ENCODE measurements at regions not wholly inside any gene's neighbourhood (a gene's known extent, or its start where the extent isn't known, plus 50 kb on each side); places are given as distances from the start of the nearest gene placed in this dataset.
"Not testable (repeated sequence)": the region's sequence is repeated elsewhere in the genome, so short reads cannot be mapped to it uniquely, and the experiment has no call there.

GRCh38 chr7:41439515-41439879, 263.4 kb downstream of the INHBA start:
- DNase-seq (ENCODE audit: extremely low spot score, insufficient read length, low read depth) (no peak), FAIRE-seq (no peak)

GRCh38 chr7:41438705-41439514, 264.0 kb downstream of the INHBA start:
- FAIRE-seq (no peak), DNase-seq (ENCODE audit: extremely low spot score, insufficient read length, low read depth) (no peak)

DNA sequence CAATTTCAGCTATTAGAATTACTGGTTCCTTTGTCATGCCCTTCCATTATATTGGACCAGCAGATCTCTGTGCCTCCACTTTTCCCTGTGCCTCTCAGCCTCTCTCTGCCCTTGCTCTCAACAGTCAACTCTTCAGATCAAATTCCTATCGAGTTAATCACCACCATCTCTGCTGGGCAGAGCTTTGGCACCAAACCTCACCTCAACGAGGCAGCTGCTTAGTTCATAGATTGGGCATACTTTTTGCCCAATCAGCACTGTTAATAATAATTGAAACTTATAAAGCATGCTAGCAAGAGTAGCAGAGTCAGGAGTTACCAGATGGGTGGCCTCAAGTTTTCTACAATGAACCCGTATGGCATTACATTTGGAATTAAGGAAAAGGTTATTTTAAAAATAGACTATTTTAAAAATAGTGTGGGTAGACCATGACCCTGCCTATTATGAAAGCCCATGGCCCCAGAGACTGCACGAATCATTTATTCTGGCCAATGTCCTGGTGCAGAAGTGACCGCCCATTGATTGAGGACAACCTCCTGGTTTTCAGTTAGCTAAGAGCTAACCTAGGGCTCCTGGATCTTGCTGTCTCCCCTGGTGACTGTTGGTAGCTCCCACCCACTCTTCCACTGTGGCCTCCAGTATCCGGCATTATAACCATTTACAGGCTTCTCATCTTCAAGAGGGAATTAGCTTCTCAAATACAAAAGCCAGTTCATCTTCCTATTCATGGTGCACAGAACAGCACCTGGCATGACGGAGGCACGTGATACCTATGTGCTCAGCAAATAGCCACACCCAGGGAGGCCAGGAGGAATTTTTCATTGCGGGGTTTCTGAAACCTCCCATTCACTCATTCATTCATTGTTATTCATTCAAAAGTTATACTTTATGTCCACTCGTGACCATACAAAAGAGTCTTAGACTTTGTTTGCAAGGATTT, 265.4 kb downstream of the INHBA start:
- FAIRE-seq (no peak), DNase-seq (ENCODE audit: extremely low spot score, insufficient read length, low read depth) (no peak)

DNA sequence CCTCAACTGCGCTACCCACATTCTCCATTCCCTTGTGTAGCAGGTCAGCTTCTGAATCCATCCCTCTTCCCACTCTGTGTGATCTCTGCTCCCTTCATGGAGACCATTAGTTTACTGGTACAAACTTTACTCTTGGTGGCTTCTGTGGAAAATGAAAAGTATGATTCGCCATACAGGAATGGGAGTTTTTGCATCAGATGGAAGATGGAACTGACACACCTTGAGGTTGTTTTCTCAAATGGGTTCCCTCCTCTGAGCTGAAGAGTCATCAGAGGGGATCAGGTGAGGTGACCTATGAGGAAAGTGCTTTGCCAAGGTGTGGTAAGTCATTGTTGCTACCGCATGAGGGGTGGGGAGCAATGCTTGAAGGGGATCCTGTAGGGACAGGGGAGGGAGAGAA, 266.8 kb downstream of the INHBA start:
- no peak for FAIRE-seq

DNA sequence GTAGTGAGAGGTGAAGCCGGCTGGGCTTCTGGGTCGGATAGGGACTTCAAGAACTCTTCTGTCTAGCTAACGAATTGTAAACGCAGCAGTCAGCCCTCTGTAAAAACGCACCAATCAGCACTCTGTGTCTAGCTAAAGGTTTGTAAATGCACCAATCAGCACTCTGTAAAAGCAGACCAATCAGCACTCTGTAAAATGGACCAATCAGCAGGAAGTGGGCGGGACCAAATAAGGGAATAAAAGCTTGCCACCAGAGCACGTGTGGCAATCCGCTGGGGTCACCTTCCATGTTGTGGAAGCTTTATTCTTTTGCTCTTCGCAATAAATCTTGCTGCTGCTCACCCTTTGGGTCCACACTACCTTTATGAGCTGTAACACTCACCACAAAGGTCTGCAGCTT, 267.9 kb downstream of the INHBA start:
- FAIRE-seq, result not testable (repeated sequence)

More for the DNA sequence above, 266.8 kb downstream of the INHBA start:
- no peak for DNase-seq (ENCODE audit: extremely low spot score, insufficient read length, low read depth)

DNA sequence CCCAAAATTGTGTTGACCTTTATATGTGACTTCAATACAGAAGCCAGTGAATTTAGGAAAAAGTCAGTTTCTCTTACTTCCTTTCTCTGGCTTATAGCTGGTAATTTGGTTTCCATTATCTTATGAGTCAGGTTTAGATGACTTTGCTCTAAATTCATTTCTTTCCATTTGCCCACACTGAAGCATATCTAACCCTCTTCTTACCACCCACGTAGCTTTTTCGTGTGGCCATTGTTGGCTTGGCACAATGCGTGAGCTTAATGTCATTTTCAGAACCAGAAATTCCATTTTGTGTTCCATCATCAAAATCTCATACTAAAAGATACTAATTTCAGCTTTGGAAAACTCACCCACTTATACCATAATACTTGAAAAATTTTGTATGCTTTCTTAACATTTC, 271.2 kb downstream of the INHBA start:
- no peak for FAIRE-seq
- DNase-seq (ENCODE audit: extremely low spot score, insufficient read length, low read depth), result no peak

More for the DNA sequence above, 267.9 kb downstream of the INHBA start:
- not testable (repeated sequence) for DNase-seq (ENCODE audit: extremely low spot score, insufficient read length, low read depth)

GRCh38 chr7:41428381-41428780, 274.5 kb downstream of the INHBA start:
- DNase-seq (ENCODE audit: extremely low spot score, insufficient read length, low read depth), result no peak
- FAIRE-seq, result no peak

DNA sequence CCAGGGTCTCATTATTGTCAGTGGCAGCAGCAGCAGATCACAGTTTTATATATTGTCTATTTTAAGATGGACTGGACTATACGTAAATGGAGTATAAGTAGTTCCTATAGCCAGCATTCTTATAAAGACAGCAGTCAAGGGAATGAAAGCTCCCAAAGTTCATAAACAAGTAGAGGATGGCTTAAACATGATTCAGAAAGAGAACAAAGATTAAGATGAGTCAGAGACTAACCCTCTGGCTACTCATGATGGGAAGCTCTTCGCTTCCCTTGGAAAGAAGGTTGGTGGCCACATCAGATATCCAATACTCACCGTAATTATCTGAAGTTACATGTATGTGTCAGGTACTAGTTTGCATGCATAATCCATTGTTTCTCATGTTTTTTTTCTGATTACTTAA, 277.0 kb downstream of the INHBA start:
- DNase-seq (ENCODE audit: extremely low spot score, insufficient read length, low read depth) (no peak), FAIRE-seq (no peak)

DNA sequence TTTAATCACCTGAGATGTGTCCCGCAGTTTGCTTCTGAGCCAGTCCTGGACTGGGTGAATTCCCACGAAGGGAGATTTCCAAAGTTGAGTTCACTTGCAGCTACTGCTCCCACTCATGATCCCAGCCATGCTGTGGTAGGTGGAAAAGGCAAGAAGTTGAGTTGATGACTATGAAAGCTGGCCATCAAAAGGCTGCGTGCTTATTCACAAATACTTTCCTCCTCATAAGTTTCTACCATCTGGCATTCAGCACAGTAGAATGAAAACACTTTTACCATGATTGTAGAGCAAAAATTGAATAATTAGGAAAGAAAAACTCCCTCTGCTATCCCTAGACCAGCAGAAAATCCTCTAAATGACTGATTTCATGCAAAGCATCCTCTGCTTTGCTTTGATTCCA, 281.8 kb downstream of the INHBA start:
- no peak for DNase-seq (ENCODE audit: extremely low spot score, insufficient read length, low read depth)
- no peak for FAIRE-seq

GRCh38 chr7:41420421-41420820, 282.5 kb downstream of the INHBA start:
- no peak for FAIRE-seq
- no peak for DNase-seq (ENCODE audit: extremely low spot score, insufficient read length, low read depth)

DNA sequence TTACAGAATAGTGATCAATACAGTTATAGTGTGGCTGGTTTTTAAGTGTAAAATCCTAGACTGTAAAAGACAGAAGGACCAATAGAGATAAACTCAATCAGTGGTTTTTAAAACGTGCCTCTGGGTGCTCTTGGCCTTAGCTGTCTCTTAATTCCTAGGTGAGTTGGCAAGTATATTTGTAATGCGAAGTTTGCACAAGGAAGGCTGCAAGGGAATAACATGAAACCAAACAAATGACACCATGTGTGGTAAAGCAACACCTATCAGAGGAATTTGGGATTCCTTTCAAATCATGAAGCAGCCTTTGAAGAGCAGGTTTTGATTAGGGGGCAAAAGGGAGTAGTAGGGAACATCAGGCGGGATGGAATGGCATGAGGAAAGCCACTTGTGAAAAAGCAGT, 284.6 kb downstream of the INHBA start:
- no peak for FAIRE-seq

GRCh38 chr7:41416208-41416595, 286.7 kb downstream of the INHBA start:
- DNase-seq (ENCODE audit: extremely low spot score, insufficient read length, low read depth) (no peak), FAIRE-seq (no peak)

More for the DNA sequence above, 284.6 kb downstream of the INHBA start:
- no peak for DNase-seq (ENCODE audit: extremely low spot score, insufficient read length, low read depth)

DNA sequence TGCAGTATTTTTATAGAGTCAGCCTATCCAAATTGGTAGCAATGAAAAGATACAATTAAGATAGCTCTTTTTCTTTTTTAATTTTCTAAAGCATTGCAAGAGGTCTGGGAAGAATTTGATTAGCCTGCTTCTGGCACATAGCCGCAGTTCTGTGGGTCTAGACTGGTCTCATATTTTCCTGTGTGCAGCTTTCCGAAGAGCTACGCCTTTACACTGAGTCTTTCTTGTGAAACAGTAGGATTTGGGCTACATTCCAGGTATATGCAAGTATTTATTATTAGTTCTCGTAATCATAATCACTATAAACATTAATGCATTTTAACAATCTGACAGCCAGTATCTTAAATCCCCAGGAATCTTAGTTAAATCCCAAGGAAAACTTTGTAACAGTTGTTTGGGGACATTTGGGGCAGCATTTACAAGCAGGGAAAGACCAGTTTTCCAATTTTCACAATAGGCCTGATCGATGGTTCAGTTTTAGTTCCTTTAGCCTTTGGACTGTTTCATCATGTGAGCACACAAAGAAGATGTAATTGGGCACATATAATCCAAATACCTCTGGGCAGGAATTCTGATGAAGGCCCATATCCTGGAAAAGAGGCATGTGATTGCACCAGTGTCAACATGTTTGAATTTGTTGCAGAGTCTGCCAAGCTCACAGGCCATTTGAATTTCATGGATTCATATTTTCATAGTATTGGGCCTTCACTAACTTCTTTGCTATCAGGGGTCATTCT, 287.3 kb downstream of the INHBA start:
- DNase-seq (ENCODE audit: extremely low spot score, insufficient read length, low read depth) (no peak), FAIRE-seq (no peak)

GRCh38 chr7:41415051-41415450, 287.8 kb downstream of the INHBA start:
- no peak for FAIRE-seq
- no peak for DNase-seq (ENCODE audit: extremely low spot score, insufficient read length, low read depth)

DNA sequence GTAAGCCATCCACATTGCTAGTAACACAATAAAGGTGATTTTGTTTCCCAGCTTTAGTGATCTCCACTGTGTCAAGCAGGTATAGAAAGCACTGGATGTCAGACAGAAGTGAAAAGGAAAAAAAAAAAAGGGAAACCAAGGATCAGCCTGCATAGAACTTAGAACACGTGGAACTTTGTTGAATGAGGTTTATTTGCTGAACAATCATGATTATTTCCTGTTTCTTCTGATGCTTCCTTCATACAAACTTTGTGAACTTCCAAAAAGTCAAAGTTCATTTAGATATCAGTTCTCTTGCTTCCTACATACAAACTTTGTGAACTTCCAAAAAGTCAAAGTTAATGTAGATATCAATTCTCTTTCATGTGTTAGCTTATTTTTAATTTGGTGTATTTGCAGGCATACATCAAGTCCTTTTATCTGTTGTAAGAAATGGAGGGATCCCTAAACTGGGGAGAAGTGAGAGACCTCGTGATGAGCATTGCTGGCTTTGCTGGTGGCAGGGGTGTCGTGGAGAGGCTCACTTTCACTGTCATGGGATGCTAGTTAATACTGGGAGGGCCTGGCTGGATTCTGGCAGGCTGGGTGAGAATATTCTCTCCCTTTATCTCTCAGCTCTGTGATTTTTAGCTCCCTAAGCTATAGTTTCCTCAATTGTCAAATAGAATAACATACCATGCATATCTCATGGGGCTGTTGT, 298.4 kb downstream of the INHBA start:
- FAIRE-seq (no peak), DNase-seq (ENCODE audit: extremely low spot score, insufficient read length, low read depth) (no peak)

GRCh38 chr7:41403291-41403690, 299.6 kb downstream of the INHBA start:
- DNase-seq (ENCODE audit: extremely low spot score, insufficient read length, low read depth) (no peak), FAIRE-seq (no peak)

GRCh38 chr7:41401833-41402232, 301.1 kb downstream of the INHBA start:
- FAIRE-seq (no peak), DNase-seq (ENCODE audit: extremely low spot score, insufficient read length, low read depth) (no peak)

GRCh38 chr7:41399171-41399570, 303.7 kb downstream of the INHBA start:
- FAIRE-seq (no peak), DNase-seq (ENCODE audit: extremely low spot score, insufficient read length, low read depth) (no peak)

GRCh38 chr7:41391818-41392217, 311.1 kb downstream of the INHBA start:
- DNase-seq (ENCODE audit: extremely low spot score, insufficient read length, low read depth) (no peak), FAIRE-seq (no peak)

GRCh38 chr7:41388933-41389332, 314.0 kb downstream of the INHBA start:
- DNase-seq (ENCODE audit: extremely low spot score, insufficient read length, low read depth); FAIRE-seq: not testable (repeated sequence)

All from GM18507 (cell line).